A673 (cell line): ENCODE measurements at regions not wholly inside any gene's neighbourhood (a gene's known extent, or its start where the extent isn't known, plus 50 kb on each side); places are given as distances from the start of the nearest gene placed in this dataset.

Experiments
- BruUV-seq: library from RNA; stranded (reverse); fragments of 400-500 nt; replicated peaks from 2 replicates; lab custom pipeline; 2021; lab: Mats Ljungman, UMichigan
- CTCF ChIA-PET: fragments of 300-600 bp; sonication (Branson Sonifier 250); formaldehyde crosslinking; loops from one replicate; lab custom pipeline; 2022; ENCODE audit warnings: antibody characterized with exemption; lab: Charles Lee
- POLR2A ChIA-PET: fragments of 300-600 bp; sonication (Branson Sonifier 250); formaldehyde crosslinking; loops from one replicate; lab custom pipeline; 2022; ENCODE audit warnings: antibody characterized with exemption; ENCODE audit not compliant: low non-redundant PET; lab: Charles Lee
- DNase-seq: peaks from one replicate; pipeline ENCODE4 v3.0.0-alpha.2; 2015; ENCODE audit warnings: low spot score
- H3K27ac ChIP-seq: fragments of 200-600 bp; sonication (generic); 2 replicates; pipeline ENCODE4 v1.5.1; 2016; ENCODE audit warnings: mixed run types, low read depth, mild to moderate bottlenecking, mixed read lengths, antibody characterized with exemption, low read length; ENCODE audit not compliant: poor library complexity, severe bottlenecking
- H3K27me3 ChIP-seq: fragments of 200-600 bp; sonication (generic); replicated peaks from 2 replicates; pipeline ENCODE4 v1.6.1; 2017; ENCODE audit warnings: mixed run types, low read depth, mild to moderate bottlenecking, mixed read lengths, antibody characterized with exemption, low read length; ENCODE audit not compliant: insufficient read depth, poor library complexity
- H3K36me3 ChIP-seq: fragments of 200-600 bp; sonication (generic); 2 replicates; pipeline ENCODE4 v1.6.1; 2016; ENCODE audit warnings: mixed run types, mild to moderate bottlenecking, mixed read lengths, antibody characterized with exemption, low read length; ENCODE audit not compliant: insufficient read depth, poor library complexity, severe bottlenecking
- H3K4me1 ChIP-seq: fragments of 200-600 bp; sonication (generic); 2 replicates; pipeline ENCODE4 v1.6.1; 2017; ENCODE audit warnings: mixed run types, mild to moderate bottlenecking, mixed read lengths, antibody characterized with exemption, low read length; ENCODE audit not compliant: insufficient read depth, poor library complexity, severe bottlenecking
- H3K4me3 ChIP-seq: fragments of 200-600 bp; sonication (generic); 2 replicates; pipeline ENCODE4 v1.5.1; 2016; ENCODE audit warnings: low read depth, mixed run types, mild to moderate bottlenecking, mixed read lengths, low read length; ENCODE audit not compliant: poor library complexity, severe bottlenecking
- H3K9me3 ChIP-seq: fragments of 200-600 bp; sonication (generic); 2 replicates; pipeline ENCODE4 v1.6.1; 2016; ENCODE audit warnings: mixed run types, low read depth, mild to moderate bottlenecking, mixed read lengths, antibody characterized with exemption, low read length; ENCODE audit not compliant: poor library complexity, severe bottlenecking
- CTCF ChIP-seq: fragments of 300-800, 200-600 bp; sonication (generic); conservative IDR thresholded peaks from 2 replicates; pipeline ENCODE4 v1.5.1; 2017; ENCODE audit warnings: low read depth, mild to moderate bottlenecking, antibody characterized with exemption, low read length, moderate library complexity, mixed read lengths
- EZH2 ChIP-seq: fragments of 200-600 bp; sonication (generic); IDR thresholded peaks from 2 replicates; pipeline ENCODE4 v1.6.1; 2017; ENCODE audit warnings: borderline replicate concordance, low read depth, mild to moderate bottlenecking, mixed read lengths, antibody characterized with exemption, low read length; ENCODE audit not compliant: poor library complexity, severe bottlenecking
- intact Hi-C: fragments of 100-400 bp; cut with micrococcal nuclease; formaldehyde crosslinking; loops from one replicate; pipeline ENCODE4 v1.10.0; 2022; ENCODE audit not compliant: unreplicated experiment

- no peak for DNase-seq
- ChIA-PET POLR2A (no interaction called here), CTCF (no interaction called here)
- intact Hi-C loops, result no loop called here
- no TSS peak for BruUV-seq
- Histone ChIP-seq H3K9me3 (no peaks in the 10 kb centered on the region), H3K27ac (no peak overlapping the region), H3K27me3 (peaks cover 39% of the 10 kb centered on the region), H3K4me1 (no peaks in the 10 kb centered on the region), H3K36me3 (no peaks in the 10 kb centered on the region), H3K4me3 (no peak overlapping the region)
- TF ChIP-seq EZH2, result no peak
- no peak for TF ChIP-seq CTCF
Measured at GRCh38 chr11:127462065-127462344, 461.4 kb upstream of the KIRREL3 start.

GRCh38 chr11:127461241-127462064, 460.9 kb upstream of the KIRREL3 start:
- no peak for DNase-seq
- no TSS peak for BruUV-seq
- intact Hi-C loops, result no loop called here
- no peaks in the 10 kb centered on the region for H3K4me1 ChIP-seq
- H3K9me3 ChIP-seq, result no peaks in the 10 kb centered on the region
- peaks cover 34% of the 10 kb centered on the region for H3K27me3 ChIP-seq
- ChIA-PET POLR2A (no interaction called here), CTCF (no interaction called here)
- no peaks in the 10 kb centered on the region for H3K36me3 ChIP-seq
- no peak overlapping the region for H3K27ac ChIP-seq
- TF ChIP-seq CTCF, result no peak
- TF ChIP-seq EZH2, result no peak
- no peak overlapping the region for H3K4me3 ChIP-seq

- ChIA-PET POLR2A (no interaction called here), CTCF (no interaction called here)
- H3K27ac ChIP-seq, result no peak overlapping the region
- BruUV-seq, result no TSS peak
- no peak for DNase-seq
- no peaks in the 10 kb centered on the region for H3K9me3 ChIP-seq
- H3K4me1 ChIP-seq, result no peaks in the 10 kb centered on the region
- TF ChIP-seq EZH2 (no peak), CTCF (no peak)
- intact Hi-C loops, result no loop called here
- H3K4me3 ChIP-seq, result no peak overlapping the region
- H3K27me3 ChIP-seq, result peaks cover 15% of the 10 kb centered on the region
- no peaks in the 10 kb centered on the region for H3K36me3 ChIP-seq
Measured at GRCh38 chr11:127458561-127458960, 458.0 kb upstream of the KIRREL3 start.
